Activated T-helper 1 cell treated with anti-CD3 and anti-CD28 coated beads, Interleukin-12 subunit alpha, Interleukin-12 subunit beta, Interleukin-2, Interleukin-4 antibody, amounts not matched to agents 30 ng/mL and 10 ng/mL and 1 ng/mL, durations not matched to agents 14 hours and 24 hours and 36 hours (primary cell): ENCODE measurements at regions not wholly inside any gene's neighbourhood (a gene's known extent, or its start where the extent isn't known, plus 50 kb on each side); places are given as distances from the start of the nearest gene placed in this dataset.
"Not testable (repeated sequence)": the region's sequence is repeated elsewhere in the genome, so short reads cannot be mapped to it uniquely, and the experiment has no call there.

ENCODE experiments used
- DNase-seq: peaks from one replicate; pipeline ENCODE4 v3.0.0; 2021; ENCODE audit warnings: low spot score
- H3K27ac Mint-ChIP-seq: one replicate; pipeline ENCODE4 v1.8.0; 2021; ENCODE audit warnings: mild to moderate bottlenecking, mixed read lengths
- H3K27me3 Mint-ChIP-seq: one replicate; pipeline ENCODE4 v1.8.0; 2022; ENCODE audit warnings: mild to moderate bottlenecking, moderate library complexity, mixed read lengths; ENCODE audit not compliant: insufficient read depth
- H3K36me3 Mint-ChIP-seq: one replicate; pipeline ENCODE4 v1.8.0; 2021; ENCODE audit warnings: low read depth, mixed read lengths
- H3K4me1 Mint-ChIP-seq: one replicate; pipeline ENCODE4 v1.8.0; 2021; ENCODE audit warnings: low read depth, mixed read lengths
- H3K4me3 Mint-ChIP-seq: one replicate; pipeline ENCODE4 v1.8.0; 2021; ENCODE audit warnings: mild to moderate bottlenecking, moderate library complexity, mixed read lengths
- H3K9me3 Mint-ChIP-seq: one replicate; pipeline ENCODE4 v1.8.0; 2021; ENCODE audit warnings: mixed read lengths
- intact Hi-C: fragments of 100-400 bp; cut with micrococcal nuclease; formaldehyde crosslinking; loops from one replicate; pipeline ENCODE4 v1.15.1; 2024

DNA sequence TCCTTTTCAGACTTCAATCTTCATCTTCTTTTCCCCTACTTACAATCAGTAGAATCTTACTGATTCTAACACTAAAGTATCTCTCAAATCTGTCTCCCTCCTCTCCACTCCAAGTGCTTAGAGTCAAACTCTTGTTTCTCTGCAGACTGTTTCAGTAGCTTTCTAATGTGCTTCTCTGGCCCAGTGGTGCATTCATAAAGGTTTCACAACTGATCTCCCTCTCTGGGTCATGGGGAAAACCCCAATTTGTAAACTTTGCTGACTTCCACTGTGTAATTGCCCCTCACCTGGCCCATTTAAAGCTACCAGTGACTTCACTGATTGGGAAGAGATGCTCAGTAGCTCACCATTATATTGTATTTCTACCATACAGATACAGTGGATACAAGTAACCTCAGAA, 183.6 kb downstream of the FAXC start:
- Mint-ChIP-seq H3K27ac (no peak overlapping the region), H3K36me3 (no peaks in the 10 kb centered on the region), H3K4me3 (no peak overlapping the region), H3K9me3 (no peaks in the 10 kb centered on the region), H3K27me3 (peaks cover 6% of the 10 kb centered on the region), H3K4me1 (no peaks in the 10 kb centered on the region)
- DNase-seq: no peak
- intact Hi-C loops: no loop called here

DNA sequence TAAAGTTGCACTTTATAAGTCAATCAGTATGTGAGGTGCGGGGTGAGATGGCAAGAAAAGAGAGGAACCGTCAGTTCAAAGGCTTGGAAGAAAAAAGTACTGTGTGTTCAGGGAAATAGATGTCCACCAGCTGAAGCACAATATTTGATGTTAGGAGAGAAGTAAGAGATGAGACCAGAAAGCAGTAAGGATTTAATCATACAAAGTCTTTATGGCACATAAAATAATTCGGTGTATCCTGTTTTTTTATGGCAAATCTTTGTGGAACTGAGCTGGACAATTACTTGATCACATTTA, 197.2 kb downstream of the FAXC start:
- Mint-ChIP-seq H3K36me3 (no peaks in the 10 kb centered on the region), H3K4me3 (no peak overlapping the region), H3K9me3 (no peaks in the 10 kb centered on the region), H3K27ac (no peak overlapping the region), H3K27me3 (peaks cover 6% of the 10 kb centered on the region), H3K4me1 (no peaks in the 10 kb centered on the region)
- intact Hi-C loops: loop anchor here (2.0 kb wide), 1 partner anchor 91 kb away; no protein-coding TSS in a partner anchor
- DNase-seq: no peak

DNA sequence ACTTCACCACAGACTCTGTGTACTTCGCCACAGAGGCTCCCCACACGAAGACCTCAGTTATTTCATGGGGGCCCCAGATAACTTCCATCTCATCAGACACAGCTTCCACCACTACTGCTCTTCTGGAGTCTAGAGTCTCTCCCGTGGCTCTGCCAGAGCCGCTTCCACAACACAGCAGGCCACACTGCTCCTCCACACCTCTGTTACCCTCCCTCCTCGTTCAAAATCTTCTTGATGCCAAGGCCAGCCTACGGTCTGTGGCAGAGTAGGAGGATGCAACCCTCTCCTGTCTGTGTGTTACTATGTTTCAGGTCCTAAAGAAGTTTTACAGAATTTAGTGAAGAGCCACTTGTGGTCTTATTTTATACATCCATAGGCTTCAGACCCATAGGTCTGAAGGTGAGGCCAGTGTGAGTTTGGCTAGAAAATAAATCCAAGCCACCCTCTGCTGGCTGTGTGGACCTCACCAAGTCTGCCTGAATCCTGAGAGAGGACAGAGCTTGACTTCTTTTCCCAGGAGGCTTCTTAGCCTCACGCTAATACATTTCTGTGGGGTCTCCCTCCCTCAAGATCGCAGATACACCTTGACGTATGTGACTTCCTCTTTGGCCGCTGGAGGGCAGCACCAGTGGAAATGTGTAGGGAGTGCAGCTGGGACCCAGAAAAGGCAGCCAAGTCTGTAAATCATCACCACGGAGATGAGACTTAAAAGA, 197.7 kb downstream of the FAXC start:
- H3K27ac Mint-ChIP-seq: no peak overlapping the region
- no peak overlapping the region for H3K4me3 Mint-ChIP-seq
- intact Hi-C loops: loop anchor here (2.0 kb wide), 1 partner anchor 91 kb away; no protein-coding TSS in a partner anchor
- no peaks in the 10 kb centered on the region for H3K4me1 Mint-ChIP-seq
- DNase-seq: no peak
- H3K27me3 Mint-ChIP-seq: peaks cover 6% of the 10 kb centered on the region
- H3K36me3 Mint-ChIP-seq: no peaks in the 10 kb centered on the region
- no peaks in the 10 kb centered on the region for H3K9me3 Mint-ChIP-seq

DNA sequence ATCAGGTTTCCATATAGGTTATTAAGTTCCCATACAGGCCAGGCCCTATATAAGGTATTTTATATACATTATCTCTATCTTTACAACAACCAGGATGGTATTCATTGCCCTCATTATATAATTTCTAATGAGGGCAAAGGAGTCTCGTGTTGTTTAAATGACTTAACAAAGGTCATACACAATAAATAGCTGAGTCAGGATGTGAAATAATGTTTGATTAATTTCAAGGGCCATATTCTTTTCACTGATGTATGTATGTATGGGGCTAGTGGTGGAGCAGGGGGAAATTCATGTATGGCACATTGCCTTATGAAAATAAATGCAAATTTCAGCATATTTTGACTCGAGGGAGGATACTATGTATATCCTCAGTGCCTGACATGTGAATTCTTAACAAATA, 200.7 kb downstream of the FAXC start:
- no peak overlapping the region for H3K4me3 Mint-ChIP-seq

DNA sequence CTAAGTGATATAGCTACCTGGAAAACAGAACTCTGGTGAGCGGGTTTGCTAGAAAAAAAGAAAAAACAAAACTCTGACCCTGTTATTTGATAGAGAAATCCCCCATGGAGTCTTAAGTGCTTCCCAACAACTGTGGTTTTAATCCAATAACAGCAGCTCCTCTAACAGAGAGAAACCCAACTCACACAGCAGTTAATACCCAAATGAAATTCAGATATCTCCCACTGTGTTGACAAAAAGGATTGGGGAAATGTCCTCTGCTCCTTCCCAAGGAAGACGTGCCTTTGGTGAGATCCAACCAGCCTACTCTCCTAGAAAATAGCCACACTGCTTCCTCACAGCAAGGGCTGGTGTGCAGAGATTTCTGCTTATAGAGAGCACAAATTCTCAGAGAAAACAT, 200.4 kb upstream of the FBXL4 start:
- H3K4me1 Mint-ChIP-seq: no peaks in the 10 kb centered on the region
- DNase-seq: no peak
- H3K27me3 Mint-ChIP-seq: peaks cover 6% of the 10 kb centered on the region
- intact Hi-C loops: no loop called here
- H3K9me3 Mint-ChIP-seq: no peaks in the 10 kb centered on the region
- no peak overlapping the region for H3K27ac Mint-ChIP-seq
- H3K36me3 Mint-ChIP-seq: no peaks in the 10 kb centered on the region
- no peak overlapping the region for H3K4me3 Mint-ChIP-seq

More for the DNA sequence above, 200.7 kb downstream of the FAXC start:
- H3K27ac Mint-ChIP-seq: no peak overlapping the region
- DNase-seq: no peak
- H3K36me3 Mint-ChIP-seq: no peaks in the 10 kb centered on the region
- H3K4me1 Mint-ChIP-seq: no peaks in the 10 kb centered on the region
- peaks cover 6% of the 10 kb centered on the region for H3K27me3 Mint-ChIP-seq
- intact Hi-C loops: no loop called here
- no peaks in the 10 kb centered on the region for H3K9me3 Mint-ChIP-seq

DNA sequence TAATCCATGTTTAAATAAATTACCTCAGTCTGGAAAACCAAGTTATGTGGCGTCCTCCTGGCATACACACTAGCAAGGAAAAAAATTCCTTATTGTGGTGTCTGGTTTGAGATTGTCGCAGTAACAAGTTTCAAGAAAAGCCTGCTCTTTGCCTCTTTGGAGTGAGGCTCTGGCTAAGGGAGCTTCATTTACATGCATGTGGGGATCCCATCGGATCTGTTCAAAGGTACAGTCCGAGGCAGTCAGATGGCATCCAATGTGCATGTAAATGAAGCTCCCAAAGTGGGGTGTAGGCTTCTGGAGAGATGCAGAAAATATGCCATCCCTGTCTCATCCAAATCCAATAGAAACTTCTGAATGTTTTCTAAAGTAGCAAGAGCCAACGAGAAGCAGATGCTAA, 199.5 kb upstream of the FBXL4 start:
- H3K27me3 Mint-ChIP-seq: peaks cover 6% of the 10 kb centered on the region
- no peaks in the 10 kb centered on the region for H3K36me3 Mint-ChIP-seq
- DNase-seq: no peak
- no peak overlapping the region for H3K27ac Mint-ChIP-seq
- no peak overlapping the region for H3K4me3 Mint-ChIP-seq
- intact Hi-C loops: no loop called here
- no peaks in the 10 kb centered on the region for H3K4me1 Mint-ChIP-seq
- H3K9me3 Mint-ChIP-seq: no peaks in the 10 kb centered on the region

DNA sequence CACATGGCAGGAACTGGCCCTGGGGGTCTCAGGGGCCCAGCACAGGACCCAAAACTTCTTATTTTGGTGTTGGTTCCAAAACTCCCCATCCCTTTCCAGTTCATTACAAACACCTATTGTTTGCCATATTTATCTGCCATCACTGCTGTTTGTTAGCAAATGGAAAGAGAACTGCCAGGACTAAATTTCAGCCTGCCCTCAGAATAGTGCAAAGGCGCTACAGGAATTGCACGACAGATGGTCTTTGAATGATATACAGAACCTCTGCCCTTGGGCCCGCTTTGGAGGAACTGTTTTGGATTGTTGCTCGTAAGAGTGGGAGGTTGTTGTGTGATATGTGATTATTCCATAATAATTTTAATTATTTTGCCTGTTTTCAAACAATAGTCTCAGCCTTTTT, 199.0 kb upstream of the FBXL4 start:
- Mint-ChIP-seq H3K4me3 (no peak overlapping the region), H3K4me1 (no peaks in the 10 kb centered on the region), H3K27ac (no peak overlapping the region), H3K27me3 (peaks cover 6% of the 10 kb centered on the region), H3K36me3 (no peaks in the 10 kb centered on the region), H3K9me3 (no peaks in the 10 kb centered on the region)
- no peak for DNase-seq
- intact Hi-C loops: no loop called here

DNA sequence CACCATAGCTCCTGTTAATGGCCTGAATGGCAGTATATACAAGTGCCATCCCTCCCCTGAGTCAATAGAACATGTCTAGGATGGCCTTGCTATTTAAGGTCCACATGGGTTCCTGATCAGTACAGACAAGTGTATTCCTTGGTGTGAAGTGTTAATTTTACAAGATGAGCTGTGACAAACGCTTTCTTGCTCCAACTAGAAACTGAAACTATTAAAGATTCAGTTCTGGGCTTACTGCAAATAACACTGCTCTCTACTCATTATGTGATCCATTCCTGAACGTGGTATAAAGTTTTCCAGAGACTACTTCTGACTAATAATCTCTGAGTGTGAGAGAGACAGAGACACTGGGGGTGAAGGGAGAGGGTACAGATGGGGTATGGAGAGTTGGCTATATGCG, 198.0 kb upstream of the FBXL4 start:
- Mint-ChIP-seq H3K27ac (no peak overlapping the region), H3K4me3 (no peak overlapping the region), H3K4me1 (no peaks in the 10 kb centered on the region), H3K36me3 (no peaks in the 10 kb centered on the region), H3K9me3 (no peaks in the 10 kb centered on the region), H3K27me3 (peaks cover 6% of the 10 kb centered on the region)
- DNase-seq: no peak
- intact Hi-C loops: no loop called here

DNA sequence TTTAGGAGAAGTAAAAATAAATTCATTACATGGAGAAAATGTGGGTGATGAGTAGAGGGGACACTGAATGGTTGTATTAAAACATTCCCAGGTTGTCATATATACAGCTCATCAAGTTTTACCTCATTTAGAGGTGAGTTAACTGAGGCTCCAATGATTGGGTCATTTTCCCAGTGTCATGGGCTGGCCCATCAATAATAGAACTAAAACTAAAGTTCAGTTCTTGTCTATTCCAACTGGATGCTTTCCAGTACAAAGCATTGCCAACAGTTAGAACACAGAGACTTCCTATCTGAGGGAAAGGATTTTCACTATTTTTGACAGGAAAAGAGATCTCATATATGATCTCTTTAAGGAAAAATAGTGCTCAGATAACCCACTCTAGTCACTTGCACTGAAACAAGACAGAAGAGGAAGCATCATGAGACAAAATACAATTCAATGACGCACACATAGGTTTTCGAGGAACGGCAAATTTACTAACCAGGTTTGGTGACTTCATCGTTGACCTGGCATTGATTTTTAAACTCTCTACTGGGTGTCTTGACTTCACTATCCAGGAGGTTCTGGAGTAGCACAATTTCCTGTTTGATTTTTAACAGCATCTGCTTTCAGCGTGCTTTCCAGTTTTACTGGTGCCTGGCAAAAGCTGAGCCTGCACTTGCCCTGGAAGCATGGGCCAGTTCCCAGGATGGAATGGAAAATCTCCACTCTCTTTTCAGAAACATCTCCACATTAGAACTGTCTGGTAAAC, 195.5 kb upstream of the FBXL4 start:
- no peaks in the 10 kb centered on the region for H3K9me3 Mint-ChIP-seq
- no peak overlapping the region for H3K4me3 Mint-ChIP-seq
- no peaks in the 10 kb centered on the region for H3K36me3 Mint-ChIP-seq
- peaks cover 6% of the 10 kb centered on the region for H3K27me3 Mint-ChIP-seq
- DNase-seq: no peak
- intact Hi-C loops: no loop called here
- no peaks in the 10 kb centered on the region for H3K4me1 Mint-ChIP-seq
- no peak overlapping the region for H3K27ac Mint-ChIP-seq

DNA sequence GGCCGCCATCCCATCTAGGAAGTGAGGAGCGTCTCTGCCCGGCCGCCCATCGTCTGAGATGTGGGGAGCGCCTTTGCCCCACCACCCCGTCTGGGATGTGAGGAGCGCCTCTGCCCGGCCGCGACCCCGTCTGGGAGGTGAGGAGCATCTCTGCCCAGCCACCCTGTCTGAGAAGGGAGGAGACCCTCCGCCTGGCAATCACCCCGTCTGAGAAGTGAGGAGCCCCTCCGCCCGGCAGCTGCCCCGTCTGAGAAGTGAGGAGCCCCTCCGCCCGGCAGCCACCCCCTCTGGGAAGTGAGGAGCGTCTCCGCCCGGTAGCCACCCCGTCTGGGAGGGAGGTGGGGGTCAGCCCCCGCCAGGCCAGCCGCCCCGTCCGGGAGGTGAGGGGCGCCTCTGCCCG, 194.2 kb upstream of the FBXL4 start:
- H3K9me3 Mint-ChIP-seq, H3K27ac Mint-ChIP-seq, intact Hi-C loops, DNase-seq, H3K36me3 Mint-ChIP-seq, H3K4me1 Mint-ChIP-seq, H3K27me3 Mint-ChIP-seq, H3K4me3 Mint-ChIP-seq: not testable (repeated sequence)

DNA sequence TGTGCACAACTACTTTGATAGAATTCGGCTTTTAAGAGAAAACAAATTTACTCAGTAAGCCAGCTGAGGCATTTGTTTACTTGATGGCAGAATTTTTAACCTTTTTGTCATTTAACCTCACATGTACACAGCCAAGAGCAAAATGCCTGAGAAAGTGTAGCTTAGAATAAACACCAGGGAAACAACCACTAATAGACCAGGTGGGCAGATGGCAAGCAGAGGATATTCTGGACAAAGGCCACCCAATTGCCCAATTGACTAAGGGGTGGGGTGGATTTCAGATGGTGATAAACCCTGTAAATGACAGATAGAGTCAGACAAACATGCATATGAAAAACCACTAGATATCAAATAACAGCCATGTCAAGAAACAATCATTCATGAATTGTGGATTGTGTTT, 190.7 kb upstream of the FBXL4 start:
- no peak overlapping the region for H3K27ac Mint-ChIP-seq
- no peaks in the 10 kb centered on the region for H3K36me3 Mint-ChIP-seq
- no peaks in the 10 kb centered on the region for H3K4me1 Mint-ChIP-seq
- no peak for DNase-seq
- no peak overlapping the region for H3K4me3 Mint-ChIP-seq
- intact Hi-C loops: no loop called here
- H3K27me3 Mint-ChIP-seq: peaks cover 5% of the 10 kb centered on the region
- no peaks in the 10 kb centered on the region for H3K9me3 Mint-ChIP-seq

DNA sequence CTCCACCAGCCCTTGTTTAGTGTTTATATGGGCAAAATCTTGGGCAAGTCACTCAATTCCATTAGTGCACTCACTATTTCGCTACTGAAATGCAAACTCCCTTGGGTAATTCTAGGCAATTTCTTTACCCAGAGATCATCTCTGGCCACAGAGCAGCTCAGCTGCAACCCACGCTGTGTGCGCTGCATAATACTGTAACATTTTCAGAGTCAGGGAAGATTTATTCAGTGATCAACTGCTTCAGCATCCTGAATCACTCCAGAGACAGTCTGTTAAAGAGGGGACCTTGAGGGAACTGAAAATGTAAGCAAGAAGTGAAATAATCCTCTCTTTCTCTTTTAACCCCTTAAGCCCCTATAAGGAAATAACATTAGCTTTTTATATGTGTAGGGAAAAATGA, 189.6 kb upstream of the FBXL4 start:
- Mint-ChIP-seq H3K36me3 (no peaks in the 10 kb centered on the region), H3K4me1 (no peaks in the 10 kb centered on the region), H3K27ac (no peak overlapping the region), H3K27me3 (peaks cover 6% of the 10 kb centered on the region), H3K4me3 (no peak overlapping the region), H3K9me3 (no peaks in the 10 kb centered on the region)
- no peak for DNase-seq
- intact Hi-C loops: no loop called here

DNA sequence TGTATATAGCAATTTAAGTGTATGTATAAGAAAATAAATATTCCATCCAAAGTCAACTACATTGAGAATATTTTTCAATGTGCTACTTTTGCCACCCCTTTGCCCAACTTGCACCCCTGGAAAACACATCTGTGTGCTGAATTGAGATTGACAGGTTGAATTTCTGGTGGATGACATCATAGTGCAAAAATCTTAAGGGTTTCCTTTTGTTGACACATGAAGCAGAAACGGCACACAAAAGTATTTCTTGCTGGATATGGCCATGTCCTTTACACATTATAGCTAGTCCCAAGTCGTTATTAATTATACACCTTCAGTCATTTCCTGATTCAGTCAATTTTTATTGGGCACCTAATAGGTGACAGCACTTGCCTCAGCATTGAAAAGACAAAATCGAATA, 188.7 kb upstream of the FBXL4 start:
- no peak for DNase-seq
- H3K27me3 Mint-ChIP-seq: peaks cover 6% of the 10 kb centered on the region
- H3K4me1 Mint-ChIP-seq: no peaks in the 10 kb centered on the region
- H3K4me3 Mint-ChIP-seq: no peak overlapping the region
- H3K9me3 Mint-ChIP-seq: no peaks in the 10 kb centered on the region
- H3K27ac Mint-ChIP-seq: no peak overlapping the region
- no peaks in the 10 kb centered on the region for H3K36me3 Mint-ChIP-seq
- intact Hi-C loops: no loop called here
